ENCODE measurements at regions not wholly inside any gene's neighbourhood (a gene's known extent, or its start where the extent isn't known, plus 50 kb on each side); places are given as distances from the start of the nearest gene placed in this dataset.

GRCh38 chr1:232510367-232511110, 119.4 kb downstream of the SIPA1L2 start:
- Histone ChIP-seq H3K9me3 (no peaks in the 10 kb centered on the region), H3K27me3 (no peaks in the 10 kb centered on the region), H3K4me3 (no peak overlapping the region), H3K36me3 (peaks cover 26% of the 10 kb centered on the region)
- DNase-seq: no peak

- H3K36me3 ChIP-seq: peaks cover 23% of the 10 kb centered on the region
- DNase-seq: no peak
- H3K9me3 ChIP-seq: no peaks in the 10 kb centered on the region
- H3K27me3 ChIP-seq: no peaks in the 10 kb centered on the region
- H3K4me3 ChIP-seq: no peak overlapping the region
Measured at GRCh38 chr1:232509570-232509969, 120.4 kb downstream of the SIPA1L2 start.

GRCh38 chr1:232508130-232508701, 121.7 kb downstream of the SIPA1L2 start:
- DNase-seq: no peak
- H3K9me3 ChIP-seq: no peaks in the 10 kb centered on the region
- no peaks in the 10 kb centered on the region for H3K27me3 ChIP-seq
- H3K4me3 ChIP-seq: no peak overlapping the region
- peaks cover 12% of the 10 kb centered on the region for H3K36me3 ChIP-seq

- DNase-seq: no peak
- Histone ChIP-seq H3K4me3 (no peak overlapping the region), H3K27me3 (no peaks in the 10 kb centered on the region), H3K9me3 (no peaks in the 10 kb centered on the region), H3K36me3 (peaks cover 15% of the 10 kb centered on the region)
Measured at GRCh38 chr1:232507571-232507970, 122.4 kb downstream of the SIPA1L2 start.

- Histone ChIP-seq H3K9me3 (no peaks in the 10 kb centered on the region), H3K4me3 (no peak overlapping the region), H3K27me3 (no peaks in the 10 kb centered on the region), H3K36me3 (peaks cover 15% of the 10 kb centered on the region)
- no peak for DNase-seq
Measured at GRCh38 chr1:232505884-232506283, 124.0 kb downstream of the SIPA1L2 start.

- DNase-seq: no peak
- H3K4me3 ChIP-seq: no peak overlapping the region
Measured at GRCh38 chr1:232504651-232505050, 125.3 kb downstream of the SIPA1L2 start.

GRCh38 chr1:232503497-232503896, 126.4 kb downstream of the SIPA1L2 start:
- DNase-seq: no peak
- Histone ChIP-seq H3K36me3 (peaks cover 15% of the 10 kb centered on the region), H3K4me3 (no peak overlapping the region), H3K9me3 (no peaks in the 10 kb centered on the region), H3K27me3 (no peaks in the 10 kb centered on the region)

More at GRCh38 chr1:232504651-232505050, 125.3 kb downstream of the SIPA1L2 start:
- no peaks in the 10 kb centered on the region for H3K27me3 ChIP-seq
- H3K36me3 ChIP-seq: peaks cover 15% of the 10 kb centered on the region
- H3K9me3 ChIP-seq: no peaks in the 10 kb centered on the region

- Histone ChIP-seq H3K9me3 (no peaks in the 10 kb centered on the region), H3K27me3 (no peaks in the 10 kb centered on the region), H3K4me3 (no peak overlapping the region), H3K36me3 (peaks cover 15% of the 10 kb centered on the region)
- no peak for DNase-seq
Measured at GRCh38 chr1:232501854-232502253, 128.1 kb downstream of the SIPA1L2 start.

- H3K9me3 ChIP-seq: no peaks in the 10 kb centered on the region
- H3K27me3 ChIP-seq: no peaks in the 10 kb centered on the region
- no peak for DNase-seq
- H3K4me3 ChIP-seq: no peak overlapping the region
- H3K36me3 ChIP-seq: peaks cover 8% of the 10 kb centered on the region
Measured at GRCh38 chr1:232499188-232499587, 130.7 kb downstream of the SIPA1L2 start.

GRCh38 chr1:232493869-232494268, 136.1 kb downstream of the SIPA1L2 start:
- DNase-seq: no peak
- Histone ChIP-seq H3K36me3 (peaks cover 49% of the 10 kb centered on the region), H3K4me3 (no peak overlapping the region), H3K9me3 (no peaks in the 10 kb centered on the region), H3K27me3 (no peaks in the 10 kb centered on the region)

- no peak for DNase-seq
- peaks cover 80% of the 10 kb centered on the region for H3K36me3 ChIP-seq
- no peaks in the 10 kb centered on the region for H3K27me3 ChIP-seq
Measured at GRCh38 chr1:232489256-232489655, 140.7 kb downstream of the SIPA1L2 start.

GRCh38 chr1:232487236-232487635, 142.7 kb downstream of the SIPA1L2 start:
- Histone ChIP-seq H3K4me3 (no peak overlapping the region), H3K9me3 (no peaks in the 10 kb centered on the region), H3K36me3 (peaks cover 85% of the 10 kb centered on the region), H3K27me3 (no peaks in the 10 kb centered on the region)
- no peak for DNase-seq

More at GRCh38 chr1:232489256-232489655, 140.7 kb downstream of the SIPA1L2 start:
- no peaks in the 10 kb centered on the region for H3K9me3 ChIP-seq
- H3K4me3 ChIP-seq: no peak overlapping the region

GRCh38 chr1:232486454-232487207, 143.3 kb downstream of the SIPA1L2 start:
- H3K36me3 ChIP-seq: peaks cover 82% of the 10 kb centered on the region
- no peaks in the 10 kb centered on the region for H3K27me3 ChIP-seq
- DNase-seq: peak; percentile 11
- no peaks in the 10 kb centered on the region for H3K9me3 ChIP-seq
- H3K4me3 ChIP-seq: no peak overlapping the region

GRCh38 chr1:232486006-232486405, 143.9 kb downstream of the SIPA1L2 start:
- DNase-seq: peak; percentile 45
- Histone ChIP-seq H3K27me3 (no peaks in the 10 kb centered on the region), H3K36me3 (peaks cover 80% of the 10 kb centered on the region), H3K4me3 (no peak overlapping the region), H3K9me3 (no peaks in the 10 kb centered on the region)

- Histone ChIP-seq H3K27me3 (no peaks in the 10 kb centered on the region), H3K9me3 (no peaks in the 10 kb centered on the region), H3K4me3 (no peak overlapping the region), H3K36me3 (peaks cover 76% of the 10 kb centered on the region)
- no peak for DNase-seq
Measured at GRCh38 chr1:232484856-232485255, 145.1 kb downstream of the SIPA1L2 start.

- Histone ChIP-seq H3K9me3 (no peaks in the 10 kb centered on the region), H3K27me3 (no peaks in the 10 kb centered on the region), H3K36me3 (peaks cover 73% of the 10 kb centered on the region), H3K4me3 (no peak overlapping the region)
- no peak for DNase-seq
Measured at GRCh38 chr1:232483826-232484225, 146.1 kb downstream of the SIPA1L2 start.

GRCh38 chr1:232481091-232481490, 148.8 kb downstream of the SIPA1L2 start:
- Histone ChIP-seq H3K36me3 (peaks cover 57% of the 10 kb centered on the region), H3K9me3 (no peaks in the 10 kb centered on the region), H3K27me3 (no peaks in the 10 kb centered on the region), H3K4me3 (no peak overlapping the region)
- DNase-seq: no peak

Data from MG63 (cell line).